Lower leg skin (tissue), 3 donors: ENCODE measurements at regions not wholly inside any gene's neighbourhood (a gene's known extent, or its start where the extent isn't known, plus 50 kb on each side); places are given as distances from the start of the nearest gene placed in this dataset.

ENCODE experiments used
- POLR2A ChIP-seq, 2 donors: fragments of 450-650 bp; IDR thresholded peaks; one replicate each; pipeline ENCODE4 v1.6.1; 2016 to 2017; ENCODE audit warnings: antibody characterized with exemption in 2 of 2, mild to moderate bottlenecking in 1 of 2, moderate library complexity in 1 of 2
- TF ChIP-seq, protein P1 (sequence below), 3 donors: fragments of 450-650 bp; IDR thresholded peaks; one replicate each; pipeline ENCODE4 v1.5.1; 2016; ENCODE audit warnings: antibody characterized with exemption in 3 of 3, mild to moderate bottlenecking in 3 of 3, moderate library complexity in 2 of 3

DNA sequence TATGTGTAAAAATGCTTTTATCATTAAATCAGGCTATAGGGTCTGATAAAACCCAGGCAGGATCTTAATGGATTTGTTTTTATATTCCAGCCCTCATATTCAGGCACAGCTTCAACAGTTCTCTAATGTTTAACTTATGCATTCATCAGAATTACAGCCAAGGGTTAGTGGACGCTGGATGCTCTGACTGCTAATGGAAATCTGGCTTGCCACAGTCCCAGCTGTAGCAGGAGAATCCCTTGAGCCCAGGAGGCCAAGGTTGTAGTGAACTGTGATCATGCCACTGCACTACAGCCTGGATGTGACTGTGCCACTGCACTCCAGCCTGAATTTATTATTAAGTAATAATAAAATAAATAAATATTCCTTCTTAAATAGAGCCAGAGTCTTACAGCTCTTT, 98.0 kb downstream of the SLC25A46 start:
- TF ChIP-seq, protein P1, sequence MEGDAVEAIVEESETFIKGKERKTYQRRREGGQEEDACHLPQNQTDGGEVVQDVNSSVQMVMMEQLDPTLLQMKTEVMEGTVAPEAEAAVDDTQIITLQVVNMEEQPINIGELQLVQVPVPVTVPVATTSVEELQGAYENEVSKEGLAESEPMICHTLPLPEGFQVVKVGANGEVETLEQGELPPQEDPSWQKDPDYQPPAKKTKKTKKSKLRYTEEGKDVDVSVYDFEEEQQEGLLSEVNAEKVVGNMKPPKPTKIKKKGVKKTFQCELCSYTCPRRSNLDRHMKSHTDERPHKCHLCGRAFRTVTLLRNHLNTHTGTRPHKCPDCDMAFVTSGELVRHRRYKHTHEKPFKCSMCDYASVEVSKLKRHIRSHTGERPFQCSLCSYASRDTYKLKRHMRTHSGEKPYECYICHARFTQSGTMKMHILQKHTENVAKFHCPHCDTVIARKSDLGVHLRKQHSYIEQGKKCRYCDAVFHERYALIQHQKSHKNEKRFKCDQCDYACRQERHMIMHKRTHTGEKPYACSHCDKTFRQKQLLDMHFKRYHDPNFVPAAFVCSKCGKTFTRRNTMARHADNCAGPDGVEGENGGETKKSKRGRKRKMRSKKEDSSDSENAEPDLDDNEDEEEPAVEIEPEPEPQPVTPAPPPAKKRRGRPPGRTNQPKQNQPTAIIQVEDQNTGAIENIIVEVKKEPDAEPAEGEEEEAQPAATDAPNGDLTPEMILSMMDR (IDR thresholded peaks at IDR 0.05): no peak
- TF ChIP-seq POLR2A (IDR thresholded peaks at IDR 0.05): no peak
